Liver (tissue), 3 donors: ENCODE measurements at regions not wholly inside any gene's neighbourhood (a gene's known extent, or its start where the extent isn't known, plus 50 kb on each side); places are given as distances from the start of the nearest gene placed in this dataset.

Experiments used
- CTCF ChIP-seq: fragments of 150-350 bp; IDR thresholded peaks from 2 replicates; pipeline ENCODE4 v1.5.1; 2017; ENCODE audit warnings: improper control_type of control experiment, low read depth, low read length; ENCODE audit not compliant: missing input control
- NR2F2 ChIP-seq: IDR thresholded peaks from 2 replicates; pipeline ENCODE4 v1.6.1; 2016; ENCODE audit warnings: antibody characterized with exemption
- donor health status: healthy.
- donor health status: healthy.

- TF ChIP-seq CTCF (no peak), NR2F2 (no peak)
Measured at GRCh38 chr3:154952553-154952952, 127.6 kb upstream of the MME start.
